ENCODE measurements at regions not wholly inside any gene's neighbourhood (a gene's known extent, or its start where the extent isn't known, plus 50 kb on each side); places are given as distances from the start of the nearest gene placed in this dataset.

- no peak for TF ChIP-seq CTCF (IDR thresholded peaks at IDR 0.05)
- TF ChIP-seq EP300 (IDR thresholded peaks at IDR 0.05) = no peak
These were observed 52.1 kb upstream of the GHITM start for GRCh38 chr10:84087202-84087601.

Measured in A549 (cell line).